Keratinocyte (primary cell): ENCODE measurements at regions not wholly inside any gene's neighbourhood (a gene's known extent, or its start where the extent isn't known, plus 50 kb on each side); places are given as distances from the start of the nearest gene placed in this dataset.

Experiments used
- DNase-seq: peaks from one replicate; pipeline ENCODE4 v3.0.0-alpha.2; 2011; ENCODE audit warnings: low read depth, missing footprints, low spot score
- FAIRE-seq: peaks from 2 replicates; lab custom pipeline; 2011; peaks lifted over from hg19 to GRCh38; lab: Jason Lieb, UNC
- H2AFZ ChIP-seq: 2 replicates; pipeline ENCODE4 v1.6.0; 2012; ENCODE audit warnings: low read length, control low read depth, inconsistent platforms; ENCODE audit not compliant: control insufficient read depth
- H3K27ac ChIP-seq: 2 replicates; pipeline ENCODE4 v1.5.1; 2011; ENCODE audit warnings: low read length; ENCODE audit not compliant: control insufficient read depth, insufficient read depth
- H3K27me3 ChIP-seq: 3 replicates; pipeline ENCODE4 v1.6.0; 2011; ENCODE audit warnings: low read length; ENCODE audit not compliant: control insufficient read depth, insufficient read depth; ENCODE audit errors: extremely low read depth
- H3K36me3 ChIP-seq, 2 experiments: 2 replicates in 1 of 2; 3 replicates in 1 of 2; pipeline ENCODE4 v1.5.1; 2011; ENCODE audit warnings: low read length in 2 of 2, mild to moderate bottlenecking in 1 of 2; ENCODE audit not compliant: control insufficient read depth in 2 of 2, insufficient read depth in 2 of 2; ENCODE audit errors: extremely low read depth in 1 of 2
- H3K4me1 ChIP-seq: 3 replicates; pipeline ENCODE4 v1.5.1; 2011; ENCODE audit warnings: low read length; ENCODE audit not compliant: control insufficient read depth, insufficient read depth; ENCODE audit errors: extremely low read depth
- H3K4me2 ChIP-seq: 3 replicates; pipeline ENCODE4 v1.6.0; 2011; ENCODE audit warnings: low read depth, low read length; ENCODE audit not compliant: control insufficient read depth, insufficient read depth; ENCODE audit errors: extremely low read depth
- H3K4me3 ChIP-seq, 3 experiments: fragments of 200-600 bp in 1 of 3; sonication (generic) in 1 of 3; 2 replicates in 2 of 3; 3 replicates in 1 of 3; pipeline ENCODE4 v1.5.1; 2011 to 2016; ENCODE audit warnings: low read length in 3 of 3, mild to moderate bottlenecking in 3 of 3, control low read depth in 2 of 3, inconsistent platforms in 1 of 3, low read depth in 1 of 3, mixed read lengths in 1 of 3, mixed run types in 1 of 3, moderate library complexity in 1 of 3; ENCODE audit not compliant: control insufficient read depth in 2 of 3, insufficient read depth in 2 of 3; ENCODE audit errors: extremely low read depth in 1 of 3
- H3K79me2 ChIP-seq: 2 replicates; pipeline ENCODE4 v1.6.0; 2012; ENCODE audit warnings: low read length; ENCODE audit not compliant: control insufficient read depth, insufficient read depth
- H3K9ac ChIP-seq: 3 replicates; pipeline ENCODE4 v1.6.0; 2011; ENCODE audit warnings: low read length; ENCODE audit not compliant: control insufficient read depth, insufficient read depth; ENCODE audit errors: extremely low read depth
- H3K9me1 ChIP-seq: 3 replicates; pipeline ENCODE4 v1.6.0; 2011; ENCODE audit warnings: low read length; ENCODE audit not compliant: control insufficient read depth, insufficient read depth; ENCODE audit errors: extremely low read depth
- H3K9me3 ChIP-seq: 2 replicates; pipeline ENCODE4 v1.5.1; 2012; ENCODE audit warnings: low read depth, low read length; ENCODE audit not compliant: control insufficient read depth
- H4K20me1 ChIP-seq: 3 replicates; pipeline ENCODE4 v1.6.0; 2011; ENCODE audit warnings: low read length; ENCODE audit not compliant: control insufficient read depth, insufficient read depth; ENCODE audit errors: extremely low read depth
- CTCF ChIP-seq, 3 experiments: IDR thresholded peaks in 1 of 3; conservative IDR thresholded peaks in 1 of 3; optimal IDR thresholded peaks in 1 of 3; 2 replicates in 2 of 3; 3 replicates in 1 of 3; pipeline versions ENCODE3 to v1.5.1; 2011; ENCODE audit warnings: low read length in 3 of 3, mild to moderate bottlenecking in 3 of 3, moderate library complexity in 2 of 3, control low read depth in 1 of 3, inconsistent platforms in 1 of 3; ENCODE audit not compliant: insufficient read depth in 2 of 3; ENCODE audit errors: extremely low read depth in 1 of 3
- EZH2 ChIP-seq: IDR thresholded peaks from one replicate; pipeline ENCODE4 v1.6.1; 2012; ENCODE audit warnings: inconsistent platforms, mild to moderate bottlenecking, low read length, moderate library complexity
- dilution Hi-C: fragments of 300-500 bp; cut with MboI; formaldehyde crosslinking; loops from one replicate; pipeline ENCODE4 v1.7.0; 2020; ENCODE audit warnings: low sequenced_read_pairs; ENCODE audit not compliant: extremely low pct_ligation_motif_present

- no peaks in the 10 kb centered on the region for H4K20me1 ChIP-seq
- H3K9me3 ChIP-seq: no peaks in the 10 kb centered on the region
- H3K4me1 ChIP-seq: no peaks in the 10 kb centered on the region
- no peak overlapping the region for H3K9ac ChIP-seq
- H3K9me1 ChIP-seq: no peaks in the 10 kb centered on the region
- FAIRE-seq (no peak), DNase-seq (no peak)
- H3K4me2 ChIP-seq: no peak overlapping the region
- no peaks in the 10 kb centered on the region for H3K27me3 ChIP-seq
- TF ChIP-seq EZH2 (no peak), CTCF (optimal IDR thresholded peaks at IDR 0.05 in 1 of 3, IDR thresholded peaks at IDR 0.05 in 1 of 3, conservative IDR thresholded peaks at IDR 0.05 in 1 of 3; ENCODE audit: extremely low read depth in 1 of 3, insufficient read depth in 2 of 3, low read length in 3 of 3) (no peak)
- dilution Hi-C loops: no loop called here
- no peak overlapping the region for H2AFZ ChIP-seq
- H3K27ac ChIP-seq: no peak overlapping the region
- H3K79me2 ChIP-seq: no peaks in the 10 kb centered on the region
- no peak overlapping the region for H3K4me3 ChIP-seq
- no peaks in the 10 kb centered on the region for H3K36me3 ChIP-seq
Measured at GRCh38 chr4:56164907-56165306, 216.2 kb downstream of the CEP135 start.

- H3K36me3 ChIP-seq: no peaks in the 10 kb centered on the region
- dilution Hi-C loops: no loop called here
- no peaks in the 10 kb centered on the region for H3K9me1 ChIP-seq
- no peaks in the 10 kb centered on the region for H3K27me3 ChIP-seq
- no peak overlapping the region for H2AFZ ChIP-seq
- no peak overlapping the region for H3K9ac ChIP-seq
- H3K4me3 ChIP-seq: no peak overlapping the region
- FAIRE-seq (no peak), DNase-seq (no peak)
- H3K9me3 ChIP-seq: no peaks in the 10 kb centered on the region
- no peak for TF ChIP-seq CTCF (optimal IDR thresholded peaks at IDR 0.05 in 1 of 3, IDR thresholded peaks at IDR 0.05 in 1 of 3, conservative IDR thresholded peaks at IDR 0.05 in 1 of 3; ENCODE audit: extremely low read depth in 1 of 3, insufficient read depth in 2 of 3, low read length in 3 of 3)
- TF ChIP-seq EZH2: no peak
- no peak overlapping the region for H3K4me2 ChIP-seq
- no peaks in the 10 kb centered on the region for H4K20me1 ChIP-seq
- no peak overlapping the region for H3K27ac ChIP-seq
- H3K79me2 ChIP-seq: no peaks in the 10 kb centered on the region
- H3K4me1 ChIP-seq: no peaks in the 10 kb centered on the region
Measured at GRCh38 chr4:56160636-56161035, 211.9 kb downstream of the CEP135 start.
